ENCODE measurements at regions not wholly inside any gene's neighbourhood (a gene's known extent, or its start where the extent isn't known, plus 50 kb on each side); places are given as distances from the start of the nearest gene placed in this dataset.

DNA sequence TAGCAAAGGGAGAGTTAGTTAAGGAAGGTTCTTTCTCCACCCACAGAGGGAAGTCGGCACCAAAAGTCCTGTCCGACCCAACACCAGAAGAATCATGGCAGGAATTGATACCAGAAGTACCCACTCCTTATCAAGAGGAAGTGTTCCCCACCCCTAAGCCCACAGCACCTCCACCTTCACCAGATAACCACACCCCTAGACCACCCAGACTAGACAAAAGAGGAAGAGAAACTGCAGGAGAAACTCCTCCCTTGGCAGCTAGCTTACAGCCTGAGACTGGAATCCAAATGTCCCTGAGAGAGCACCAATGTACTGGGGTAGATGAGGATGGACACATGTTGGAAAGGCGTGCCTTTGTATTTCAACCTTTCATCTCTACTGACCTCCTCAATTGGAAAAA is 532.9 kb upstream of the TSPY4 start:
- DNase-seq, result peak; percentile 21
- Histone ChIP-seq H3K27ac (ENCODE audit: low read length in 2 of 2) (no peak overlapping the region), H3K4me3 (ENCODE audit: control extremely low read depth in 1 of 5, extremely low read depth in 1 of 5, insufficient read depth in 1 of 5, low read depth in 2 of 5, low read length in 4 of 5) (no peak overlapping the region), H3K27me3 (replicated peaks in 1 of 4; ENCODE audit: control extremely low read depth in 1 of 4, control insufficient read depth in 3 of 4, insufficient read depth in 4 of 4, low read length in 3 of 4) (no peaks in the 10 kb centered on the region), H3K9ac (ENCODE audit: low read length) (no peak overlapping the region), H3K9me3 (ENCODE audit: control extremely low read depth in 1 of 3, control insufficient read depth in 2 of 3, insufficient read depth in 1 of 3, low read length in 2 of 3) (no peaks in the 10 kb centered on the region), H3K4me1 (ENCODE audit: control insufficient read depth in 2 of 2, insufficient read depth in 2 of 2, low read length in 2 of 2) (peaks cover 0 to 20% of the 10 kb centered on the region in 2 donors), H3K4me2 (replicated peaks; ENCODE audit: low read depth, low read length, poor library complexity, severe bottlenecking) (no peak overlapping the region), H3K36me3 (replicated peaks in 1 of 2; ENCODE audit: control extremely low read depth in 1 of 2, control insufficient read depth in 1 of 2, extremely low read depth in 1 of 2, insufficient read depth in 2 of 2, low read length in 1 of 2) (no peaks in the 10 kb centered on the region), H3K79me2 (ENCODE audit: control insufficient read depth, insufficient read depth, low read length) (no peaks in the 10 kb centered on the region), H2AFZ (ENCODE audit: insufficient read depth, low read depth, low read length, poor library complexity, severe bottlenecking) (no peak overlapping the region), H4K20me1 (ENCODE audit: control insufficient read depth, insufficient read depth, low read length, poor library complexity, severe bottlenecking) (no peaks in the 10 kb centered on the region)
- Mint-ChIP-seq H3K27me3 (no peaks in the 10 kb centered on the region), H3K4me3 (peak overlapping the region; percentile 55), H3K4me1 (peaks cover 30% of the 10 kb centered on the region), H3K9me3 (ENCODE audit: insufficient read depth) (no peaks in the 10 kb centered on the region), H3K27ac (peak overlapping the region; percentile 22)
- WGBS (ENCODE audit: insufficient coverage), result no CpG with 5 or more reads among the region's 3 CpGs
- CTCF ChIA-PET, result no interaction called here
- no peak for ATAC-seq (ENCODE audit: low read depth)
- TF ChIP-seq, protein P1, sequence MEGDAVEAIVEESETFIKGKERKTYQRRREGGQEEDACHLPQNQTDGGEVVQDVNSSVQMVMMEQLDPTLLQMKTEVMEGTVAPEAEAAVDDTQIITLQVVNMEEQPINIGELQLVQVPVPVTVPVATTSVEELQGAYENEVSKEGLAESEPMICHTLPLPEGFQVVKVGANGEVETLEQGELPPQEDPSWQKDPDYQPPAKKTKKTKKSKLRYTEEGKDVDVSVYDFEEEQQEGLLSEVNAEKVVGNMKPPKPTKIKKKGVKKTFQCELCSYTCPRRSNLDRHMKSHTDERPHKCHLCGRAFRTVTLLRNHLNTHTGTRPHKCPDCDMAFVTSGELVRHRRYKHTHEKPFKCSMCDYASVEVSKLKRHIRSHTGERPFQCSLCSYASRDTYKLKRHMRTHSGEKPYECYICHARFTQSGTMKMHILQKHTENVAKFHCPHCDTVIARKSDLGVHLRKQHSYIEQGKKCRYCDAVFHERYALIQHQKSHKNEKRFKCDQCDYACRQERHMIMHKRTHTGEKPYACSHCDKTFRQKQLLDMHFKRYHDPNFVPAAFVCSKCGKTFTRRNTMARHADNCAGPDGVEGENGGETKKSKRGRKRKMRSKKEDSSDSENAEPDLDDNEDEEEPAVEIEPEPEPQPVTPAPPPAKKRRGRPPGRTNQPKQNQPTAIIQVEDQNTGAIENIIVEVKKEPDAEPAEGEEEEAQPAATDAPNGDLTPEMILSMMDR (IDR thresholded peaks at IDR 0.05), result no peak
- TF ChIP-seq EZH2 (IDR thresholded peaks at IDR 0.05; ENCODE audit: borderline replicate concordance, insufficient read depth, low read depth, low read length, poor library complexity, severe bottlenecking), result no peak
- POLR2A ChIA-PET, result no interaction called here
- intact Hi-C loops (cut with micrococcal nuclease), result no loop called here

DNA sequence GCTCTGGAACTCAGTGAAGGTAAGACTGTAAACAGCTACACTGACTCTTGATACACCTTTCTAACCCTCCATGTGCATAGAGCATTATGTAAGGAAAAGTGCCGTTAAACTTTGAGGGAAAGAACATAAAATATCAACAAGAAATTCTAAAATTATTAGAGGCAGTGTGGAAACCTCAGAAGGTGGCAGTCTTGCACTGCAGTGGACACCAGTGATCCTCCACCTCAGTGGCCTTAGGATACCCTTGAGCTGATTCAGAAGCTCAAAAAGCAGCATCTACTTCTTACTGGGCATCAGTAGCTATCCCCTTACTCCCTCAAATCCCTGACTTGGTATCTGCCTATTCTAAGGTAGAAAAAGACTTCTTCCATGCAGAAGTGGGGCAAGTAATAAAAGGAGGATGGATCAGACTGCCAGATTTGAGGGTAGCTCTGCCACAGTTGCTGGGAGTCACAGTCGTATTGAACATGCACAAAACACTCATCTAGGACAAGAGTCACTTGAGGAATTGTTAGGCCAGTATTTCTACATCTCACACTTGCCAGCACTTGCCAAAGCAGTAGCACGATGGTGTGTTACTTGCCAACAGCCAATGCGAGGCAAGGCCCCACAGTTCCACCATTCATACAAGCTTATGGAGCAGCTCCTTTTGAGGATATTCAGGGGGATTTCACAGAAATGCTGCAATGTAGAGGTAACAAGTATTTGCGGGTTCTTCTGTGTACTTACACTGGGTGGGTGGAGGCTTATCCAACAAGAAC is 529.4 kb upstream of the TSPY4 start:
- Histone ChIP-seq H3K27ac (ENCODE audit: low read length in 2 of 2) (no peak overlapping the region), H2AFZ (ENCODE audit: insufficient read depth, low read depth, low read length, poor library complexity, severe bottlenecking) (no peak overlapping the region), H3K79me2 (ENCODE audit: control insufficient read depth, insufficient read depth, low read length) (no peaks in the 10 kb centered on the region), H4K20me1 (ENCODE audit: control insufficient read depth, insufficient read depth, low read length, poor library complexity, severe bottlenecking) (no peaks in the 10 kb centered on the region), H3K4me2 (replicated peaks; ENCODE audit: low read depth, low read length, poor library complexity, severe bottlenecking) (no peak overlapping the region), H3K36me3 (replicated peaks in 1 of 2; ENCODE audit: control extremely low read depth in 1 of 2, control insufficient read depth in 1 of 2, extremely low read depth in 1 of 2, insufficient read depth in 2 of 2, low read length in 1 of 2) (no peaks in the 10 kb centered on the region), H3K27me3 (replicated peaks in 1 of 4; ENCODE audit: control extremely low read depth in 1 of 4, control insufficient read depth in 3 of 4, insufficient read depth in 4 of 4, low read length in 3 of 4) (no peaks in the 10 kb centered on the region), H3K4me1 (ENCODE audit: control insufficient read depth in 2 of 2, insufficient read depth in 2 of 2, low read length in 2 of 2) (peaks cover 0 to 20% of the 10 kb centered on the region in 2 donors), H3K9ac (ENCODE audit: low read length) (no peak overlapping the region), H3K9me3 (ENCODE audit: control extremely low read depth in 1 of 3, control insufficient read depth in 2 of 3, insufficient read depth in 1 of 3, low read length in 2 of 3) (no peaks in the 10 kb centered on the region), H3K4me3 (ENCODE audit: control extremely low read depth in 1 of 5, extremely low read depth in 1 of 5, insufficient read depth in 1 of 5, low read depth in 2 of 5, low read length in 4 of 5) (no peak overlapping the region)
- Mint-ChIP-seq H3K4me1 (peaks cover 27% of the 10 kb centered on the region), H3K4me3 (no peak overlapping the region), H3K27ac (no peak overlapping the region), H3K9me3 (ENCODE audit: insufficient read depth) (no peaks in the 10 kb centered on the region), H3K27me3 (no peaks in the 10 kb centered on the region)
- no peak for DNase-seq
- ChIA-PET POLR2A (no interaction called here), CTCF (no interaction called here)
- TF ChIP-seq, protein P1 (IDR thresholded peaks at IDR 0.05), result no peak
- no peak for TF ChIP-seq EZH2 (IDR thresholded peaks at IDR 0.05; ENCODE audit: borderline replicate concordance, insufficient read depth, low read depth, low read length, poor library complexity, severe bottlenecking)
- ATAC-seq (ENCODE audit: low read depth), result no peak
- WGBS (ENCODE audit: insufficient coverage), result no CpG with 5 or more reads among the region's 5 CpGs
- intact Hi-C loops (cut with micrococcal nuclease), result no loop called here
